OCI-LY1 (cell line): ENCODE measurements at regions not wholly inside any gene's neighbourhood (a gene's known extent, or its start where the extent isn't known, plus 50 kb on each side); places are given as distances from the start of the nearest gene placed in this dataset.
A peak's percentile ranks its signal among the peaks of the same experiment; 100 is the strongest.
"Not testable (repeated sequence)": the region's sequence is repeated elsewhere in the genome, so short reads cannot be mapped to it uniquely, and the experiment has no call there.

Source experiments
- H2AFZ ChIP-seq: fragments of 200-600 bp; sonication (generic), shearing (Covaris generic); 2 replicates; pipeline ENCODE4 v1.6.0; 2014; ENCODE audit warnings: antibody characterized with exemption, mild to moderate bottlenecking, low read length
- H3F3A ChIP-seq: fragments of 200-600 bp; sonication (generic), shearing (Covaris generic); 2 replicates; pipeline ENCODE4 v1.6.0; 2014; ENCODE audit warnings: mild to moderate bottlenecking, antibody characterized with exemption, low read length, moderate library complexity; ENCODE audit not compliant: insufficient read depth
- H3K27ac ChIP-seq: fragments of 200-600 bp; sonication (generic); 2 replicates; pipeline ENCODE4 v1.5.1; 2014; ENCODE audit warnings: low read length, mixed run types, mild to moderate bottlenecking, low read depth; ENCODE audit not compliant: poor library complexity, severe bottlenecking
- H3K27me3 ChIP-seq: fragments of 200-600 bp; sonication (generic); 2 replicates; pipeline ENCODE4 v1.6.0; 2014; ENCODE audit warnings: antibody characterized with exemption, mild to moderate bottlenecking, low read length, moderate library complexity; ENCODE audit not compliant: insufficient read depth
- H3K36me3 ChIP-seq: fragments of 200-600 bp; sonication (generic); 2 replicates; pipeline ENCODE4 v1.6.1; 2014; ENCODE audit warnings: mild to moderate bottlenecking, antibody characterized with exemption, low read length, moderate library complexity, mixed read lengths; ENCODE audit not compliant: insufficient read depth
- H3K4me1 ChIP-seq: fragments of 200-600 bp; sonication (generic); 2 replicates; pipeline ENCODE4 v1.5.1; 2014; ENCODE audit warnings: mild to moderate bottlenecking, low read length, moderate library complexity; ENCODE audit not compliant: insufficient read depth, severe bottlenecking
- H3K4me2 ChIP-seq: fragments of 200-600 bp; sonication (generic), shearing (Covaris generic); 2 replicates; pipeline ENCODE4 v1.6.1; 2014; ENCODE audit warnings: low read length
- H3K4me3 ChIP-seq: fragments of 200-600 bp; sonication (generic); 2 replicates; pipeline ENCODE4 v1.5.1; 2014; ENCODE audit warnings: low read length, low read depth, mild to moderate bottlenecking, mixed read lengths; ENCODE audit not compliant: poor library complexity, severe bottlenecking
- H3K79me2 ChIP-seq: fragments of 200-600 bp; shearing (Covaris generic); 2 replicates; pipeline ENCODE4 v1.6.1; 2016; ENCODE audit warnings: mixed run types, low read length, mixed read lengths; ENCODE audit not compliant: insufficient read depth
- H3K9ac ChIP-seq: fragments of 200-600 bp; sonication (generic), shearing (Covaris generic); 2 replicates; pipeline ENCODE4 v1.6.1; 2014; ENCODE audit warnings: mild to moderate bottlenecking, low read length, mixed read lengths
- H3K9me2 ChIP-seq: fragments of 200-600 bp; sonication (generic), shearing (Covaris generic); 2 replicates; pipeline ENCODE4 v1.6.1; 2014; ENCODE audit warnings: low read depth, mild to moderate bottlenecking, low read length, mixed read lengths
- H3K9me3 ChIP-seq: fragments of 200-600 bp; shearing (Covaris generic); 2 replicates; pipeline ENCODE4 v1.6.1; 2014; ENCODE audit warnings: low read length, mixed read lengths
- H4K20me1 ChIP-seq: fragments of 200-600 bp; sonication (generic), shearing (Covaris generic); 2 replicates; pipeline ENCODE4 v1.6.0; 2016; ENCODE audit warnings: mild to moderate bottlenecking, low read length; ENCODE audit not compliant: insufficient read depth
- EZH2 ChIP-seq: fragments of 200-600 bp; sonication (generic), shearing (Covaris generic); IDR thresholded peaks from 2 replicates; pipeline ENCODE4 v1.8.0; 2017; ENCODE audit warnings: borderline replicate concordance, mixed run types, mild to moderate bottlenecking, antibody characterized with exemption, low read length, moderate library complexity, mixed read lengths
- TF ChIP-seq, protein P1 (sequence below): fragments of 200-600 bp; sonication (generic), shearing (Covaris generic); IDR thresholded peaks from 2 replicates; pipeline ENCODE4 v1.5.1; 2017; ENCODE audit warnings: mild to moderate bottlenecking, antibody characterized with exemption, low read length, moderate library complexity, mixed read lengths

DNA sequence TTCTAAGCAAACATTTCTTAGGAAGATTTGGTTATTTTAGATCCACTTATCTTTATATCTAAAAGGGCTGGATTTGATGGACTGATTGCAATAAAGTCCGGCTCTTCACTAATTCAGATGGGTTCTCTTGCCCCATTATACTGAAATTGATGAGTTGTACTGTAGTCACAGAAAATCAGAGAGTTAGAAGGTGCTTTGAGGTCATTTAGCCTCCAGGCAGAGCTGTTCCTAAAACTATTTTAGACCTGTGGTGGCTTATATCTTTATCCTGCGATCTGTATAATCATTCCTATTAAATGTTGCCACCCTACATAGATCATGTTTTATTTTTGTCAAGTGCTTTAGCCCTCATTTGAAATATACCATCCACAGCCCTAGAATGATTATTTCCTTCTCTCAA lies 61.3 kb upstream of the ATXN1 start:
- no peaks in the 10 kb centered on the region for H3F3A ChIP-seq
- H3K9me2 ChIP-seq = no peaks in the 10 kb centered on the region
- no peaks in the 10 kb centered on the region for H3K27me3 ChIP-seq
- no peak overlapping the region for H3K9ac ChIP-seq
- no peak overlapping the region for H2AFZ ChIP-seq
- H4K20me1 ChIP-seq = no peaks in the 10 kb centered on the region
- H3K27ac ChIP-seq = no peak overlapping the region
- H3K36me3 ChIP-seq = no peaks in the 10 kb centered on the region
- no peak for TF ChIP-seq EZH2
- TF ChIP-seq, protein P1, sequence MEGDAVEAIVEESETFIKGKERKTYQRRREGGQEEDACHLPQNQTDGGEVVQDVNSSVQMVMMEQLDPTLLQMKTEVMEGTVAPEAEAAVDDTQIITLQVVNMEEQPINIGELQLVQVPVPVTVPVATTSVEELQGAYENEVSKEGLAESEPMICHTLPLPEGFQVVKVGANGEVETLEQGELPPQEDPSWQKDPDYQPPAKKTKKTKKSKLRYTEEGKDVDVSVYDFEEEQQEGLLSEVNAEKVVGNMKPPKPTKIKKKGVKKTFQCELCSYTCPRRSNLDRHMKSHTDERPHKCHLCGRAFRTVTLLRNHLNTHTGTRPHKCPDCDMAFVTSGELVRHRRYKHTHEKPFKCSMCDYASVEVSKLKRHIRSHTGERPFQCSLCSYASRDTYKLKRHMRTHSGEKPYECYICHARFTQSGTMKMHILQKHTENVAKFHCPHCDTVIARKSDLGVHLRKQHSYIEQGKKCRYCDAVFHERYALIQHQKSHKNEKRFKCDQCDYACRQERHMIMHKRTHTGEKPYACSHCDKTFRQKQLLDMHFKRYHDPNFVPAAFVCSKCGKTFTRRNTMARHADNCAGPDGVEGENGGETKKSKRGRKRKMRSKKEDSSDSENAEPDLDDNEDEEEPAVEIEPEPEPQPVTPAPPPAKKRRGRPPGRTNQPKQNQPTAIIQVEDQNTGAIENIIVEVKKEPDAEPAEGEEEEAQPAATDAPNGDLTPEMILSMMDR = no peak
- H3K9me3 ChIP-seq = no peaks in the 10 kb centered on the region
- H3K4me2 ChIP-seq = no peak overlapping the region
- H3K4me3 ChIP-seq = no peak overlapping the region
- no peaks in the 10 kb centered on the region for H3K79me2 ChIP-seq
- no peaks in the 10 kb centered on the region for H3K4me1 ChIP-seq

DNA sequence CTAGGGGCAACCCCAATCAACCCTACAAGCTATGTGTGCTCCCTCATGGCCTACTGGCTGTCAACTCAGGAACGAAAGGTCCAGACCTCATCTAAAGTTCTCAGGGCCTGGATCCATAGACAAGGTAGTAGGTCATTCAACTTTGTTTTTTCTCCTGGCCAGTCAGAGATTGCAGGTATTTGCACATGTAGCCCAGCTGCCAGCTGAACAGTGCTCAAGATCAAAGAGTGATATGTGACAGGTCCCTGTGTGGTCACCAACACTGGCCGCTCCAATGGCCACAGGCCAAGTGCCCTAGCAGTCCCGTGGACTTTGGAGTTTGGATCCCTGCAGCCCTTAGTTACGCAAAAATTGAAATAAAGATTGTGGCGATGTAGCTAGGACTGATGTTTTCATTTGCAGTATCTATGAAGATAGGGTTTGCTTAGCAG lies 60.6 kb upstream of the ATXN1 start:
- Histone ChIP-seq H3F3A (no peaks in the 10 kb centered on the region), H3K27ac (no peak overlapping the region), H3K4me1 (no peaks in the 10 kb centered on the region), H3K4me3 (no peak overlapping the region), H2AFZ (no peak overlapping the region), H3K79me2 (no peaks in the 10 kb centered on the region), H3K9me2 (no peaks in the 10 kb centered on the region), H3K27me3 (no peaks in the 10 kb centered on the region), H4K20me1 (no peaks in the 10 kb centered on the region), H3K4me2 (no peak overlapping the region), H3K36me3 (no peaks in the 10 kb centered on the region), H3K9me3 (no peaks in the 10 kb centered on the region), H3K9ac (no peak overlapping the region)
- no peak for TF ChIP-seq EZH2
- TF ChIP-seq, protein P1 = no peak

DNA sequence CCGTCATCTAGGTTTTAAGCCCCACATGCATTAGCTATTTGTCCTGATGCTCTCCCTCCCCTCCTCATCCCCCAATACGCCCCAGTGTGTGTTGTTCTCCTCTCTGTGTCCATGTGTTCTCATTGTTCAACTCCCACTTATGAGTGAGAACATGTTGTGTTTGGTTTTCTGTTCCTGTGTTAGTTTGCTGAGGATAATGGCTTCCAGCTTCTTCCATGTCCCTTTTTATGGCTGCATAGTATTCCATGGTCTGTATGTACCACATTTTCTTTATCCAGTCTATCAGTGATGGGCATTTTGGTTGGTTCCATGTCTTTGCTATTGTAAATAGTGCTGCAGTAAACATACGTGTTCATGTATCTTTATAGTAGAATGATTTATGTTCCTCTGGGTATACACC lies 59.0 kb upstream of the ATXN1 start:
- not testable (repeated sequence) for H3K9me2 ChIP-seq, H3K9ac ChIP-seq, H3F3A ChIP-seq, H3K79me2 ChIP-seq, H2AFZ ChIP-seq, H4K20me1 ChIP-seq, H3K4me2 ChIP-seq, H3K4me1 ChIP-seq, H3K27me3 ChIP-seq, H3K36me3 ChIP-seq, H3K9me3 ChIP-seq, H3K27ac ChIP-seq, H3K4me3 ChIP-seq

DNA sequence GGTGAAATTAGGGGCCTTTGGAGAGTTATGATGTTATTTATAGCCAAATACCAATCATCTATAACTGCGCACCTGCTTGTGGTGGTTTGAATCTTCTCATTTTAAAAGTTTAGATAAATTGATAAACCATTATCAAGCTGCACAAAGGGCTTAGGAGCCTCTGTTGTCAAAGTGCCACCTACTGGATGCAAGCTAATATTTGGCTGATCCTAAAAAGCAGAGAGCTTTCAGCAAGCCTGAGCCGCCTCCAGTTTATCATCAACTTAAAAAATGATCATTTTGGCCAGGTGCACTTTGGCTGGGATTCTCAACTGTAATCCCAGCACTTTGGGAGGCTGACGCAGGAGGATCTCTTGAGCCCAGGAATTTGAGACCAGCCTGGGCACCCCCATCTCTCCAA lies 58.5 kb upstream of the ATXN1 start:
- H3K79me2 ChIP-seq = no peaks in the 10 kb centered on the region
- H3K36me3 ChIP-seq = no peaks in the 10 kb centered on the region
- H3K9me3 ChIP-seq = no peaks in the 10 kb centered on the region
- H2AFZ ChIP-seq = no peak overlapping the region
- no peaks in the 10 kb centered on the region for H3K4me1 ChIP-seq
- H3K9me2 ChIP-seq = no peaks in the 10 kb centered on the region
- H3K4me2 ChIP-seq = no peak overlapping the region
- no peak overlapping the region for H3K4me3 ChIP-seq
- H3F3A ChIP-seq = no peaks in the 10 kb centered on the region
- H3K27ac ChIP-seq = no peak overlapping the region
- H3K9ac ChIP-seq = no peak overlapping the region
- H4K20me1 ChIP-seq = no peaks in the 10 kb centered on the region
- H3K27me3 ChIP-seq = no peaks in the 10 kb centered on the region
- TF ChIP-seq, protein P1 = peak; percentile 13; the same call in 1 of the 2 replicates
- no peak for TF ChIP-seq EZH2
